CD4-positive, alpha-beta T cell (primary cell): ENCODE measurements at regions not wholly inside any gene's neighbourhood (a gene's known extent, or its start where the extent isn't known, plus 50 kb on each side); places are given as distances from the start of the nearest gene placed in this dataset.

Experiments used
- ATAC-seq: fragments of 200-7000 bp; cut with Tn5 transposase; one replicate; pipeline ENCODE4 v1.10.0; 2022; ENCODE audit warnings: mild to moderate bottlenecking; ENCODE audit not compliant: poor library complexity
- CTCF ChIA-PET: fragments of 350-600 bp; sonication (Branson Sonifier 250); formaldehyde crosslinking; loops from one replicate; lab custom pipeline; 2021; ENCODE audit warnings: antibody characterized with exemption, inconsistent platforms; lab: Charles Lee
- POLR2A ChIA-PET: fragments of 350-600 bp; sonication (Branson Sonifier 250); formaldehyde crosslinking; loops from one replicate; lab custom pipeline; 2021; ENCODE audit warnings: antibody characterized with exemption, inconsistent platforms; lab: Charles Lee
- DNase-seq, 14 experiments: peaks; one replicate each; pipeline ENCODE4 v3.0.0-alpha.2; 2013 to 2020; ENCODE audit warnings: mixed read lengths in 2 of 14
- H3K27ac ChIP-seq, 2 donors: one replicate each; pipeline versions ENCODE4 v1.5.1 to v1.7.0; 2013; ENCODE audit warnings: low read length in 2 of 2, low read depth in 1 of 2, mild to moderate bottlenecking in 1 of 2
- H3K27me3 ChIP-seq, 2 experiments: 1 replicate in 1 of 2; 2 replicates in 1 of 2; pipeline versions ENCODE4 v1.6.1 to v1.7.0; 2013; ENCODE audit warnings: low read length in 2 of 2, control low read depth in 1 of 2, mild to moderate bottlenecking in 1 of 2, moderate library complexity in 1 of 2; ENCODE audit not compliant: insufficient read depth in 2 of 2, control insufficient read depth in 1 of 2
- H3K36me3 ChIP-seq: one replicate; pipeline ENCODE4 v1.6.1; 2013; ENCODE audit warnings: low read length, control low read depth; ENCODE audit not compliant: insufficient read depth
- H3K4me1 ChIP-seq: one replicate; pipeline ENCODE4 v1.6.1; 2013; ENCODE audit warnings: low read length, control low read depth; ENCODE audit not compliant: insufficient read depth
- H3K4me3 ChIP-seq: one replicate; pipeline ENCODE4 v1.5.1; 2013; ENCODE audit warnings: mild to moderate bottlenecking, low read length, moderate library complexity
- H3K9me3 ChIP-seq, 2 experiments: 1 replicate in 1 of 2; 2 replicates in 1 of 2; pipeline versions ENCODE4 v1.6.1 to v1.7.0; 2013; ENCODE audit warnings: low read length in 2 of 2, mild to moderate bottlenecking in 2 of 2, control low read depth in 1 of 2, moderate library complexity in 1 of 2; ENCODE audit not compliant: control insufficient read depth in 1 of 2, insufficient read depth in 1 of 2
- H3K27ac Mint-ChIP-seq: one replicate; pipeline ENCODE4 v1.8.0; 2020; ENCODE audit warnings: mixed read lengths
- H3K27me3 Mint-ChIP-seq: one replicate; pipeline ENCODE4 v1.8.0; 2021; ENCODE audit warnings: mixed read lengths
- H3K36me3 Mint-ChIP-seq: one replicate; pipeline ENCODE4 v1.8.0; 2021; ENCODE audit warnings: low read depth, mixed read lengths
- H3K4me1 Mint-ChIP-seq: one replicate; pipeline ENCODE4 v1.8.0; 2021; ENCODE audit warnings: low read depth, mixed read lengths
- H3K4me3 Mint-ChIP-seq: one replicate; pipeline ENCODE4 v1.8.0; 2020; ENCODE audit warnings: mild to moderate bottlenecking, mixed read lengths
- H3K9me3 Mint-ChIP-seq: one replicate; pipeline ENCODE4 v1.8.0; 2020; ENCODE audit warnings: mixed read lengths
- intact Hi-C, 2 experiments: fragments of 100-400 bp; cut with DNase I in 1 of 2; cut with micrococcal nuclease in 1 of 2; formaldehyde crosslinking; loops; one replicate each; pipeline versions ENCODE4 v1.15.1 to v1.9.0; 2023 to 2025; cut with DNase I, micrococcal nuclease
- TF ChIP-seq, protein P1 (sequence below): fragments of 200-600 bp; IDR thresholded peaks from one replicate; pipeline ENCODE4 v1.8.0; 2022; ENCODE audit warnings: antibody characterized with exemption, mild to moderate bottlenecking

DNA sequence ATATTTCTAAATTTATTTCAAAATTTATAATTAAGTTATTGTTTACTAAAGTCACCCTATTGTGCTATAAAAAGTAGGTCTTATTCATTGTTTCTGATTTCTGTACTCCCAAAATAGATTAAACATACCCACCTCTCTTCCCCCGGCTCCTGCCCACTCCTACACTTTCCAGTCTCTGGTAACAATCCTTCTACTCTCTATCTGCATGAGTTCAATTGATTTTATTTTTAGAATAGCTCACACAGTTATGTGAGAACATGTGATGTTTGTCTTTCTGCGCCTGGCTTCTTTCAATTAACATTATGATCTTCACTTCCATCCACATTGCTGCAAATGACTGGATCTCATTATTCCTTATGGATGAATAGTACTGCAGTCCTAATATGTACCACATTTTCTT lies 269.3 kb downstream of the ACTRT1 start:
- no peak overlapping the region for H3K27ac ChIP-seq
- no peak overlapping the region for H3K27ac Mint-ChIP-seq
- no peaks in the 10 kb centered on the region for H3K36me3 ChIP-seq
- ATAC-seq (no peak), DNase-seq (no peak)
- H3K9me3 ChIP-seq: no peaks in the 10 kb centered on the region
- POLR2A ChIA-PET: no interaction called here
- H3K27me3 ChIP-seq: no peaks in the 10 kb centered on the region
- no peaks in the 10 kb centered on the region for H3K4me1 ChIP-seq
- H3K27me3 Mint-ChIP-seq: no peaks in the 10 kb centered on the region
- peaks cover 4% of the 10 kb centered on the region for H3K9me3 Mint-ChIP-seq
- no peak overlapping the region for H3K4me3 ChIP-seq
- no peaks in the 10 kb centered on the region for H3K4me1 Mint-ChIP-seq
- TF ChIP-seq, protein P1, sequence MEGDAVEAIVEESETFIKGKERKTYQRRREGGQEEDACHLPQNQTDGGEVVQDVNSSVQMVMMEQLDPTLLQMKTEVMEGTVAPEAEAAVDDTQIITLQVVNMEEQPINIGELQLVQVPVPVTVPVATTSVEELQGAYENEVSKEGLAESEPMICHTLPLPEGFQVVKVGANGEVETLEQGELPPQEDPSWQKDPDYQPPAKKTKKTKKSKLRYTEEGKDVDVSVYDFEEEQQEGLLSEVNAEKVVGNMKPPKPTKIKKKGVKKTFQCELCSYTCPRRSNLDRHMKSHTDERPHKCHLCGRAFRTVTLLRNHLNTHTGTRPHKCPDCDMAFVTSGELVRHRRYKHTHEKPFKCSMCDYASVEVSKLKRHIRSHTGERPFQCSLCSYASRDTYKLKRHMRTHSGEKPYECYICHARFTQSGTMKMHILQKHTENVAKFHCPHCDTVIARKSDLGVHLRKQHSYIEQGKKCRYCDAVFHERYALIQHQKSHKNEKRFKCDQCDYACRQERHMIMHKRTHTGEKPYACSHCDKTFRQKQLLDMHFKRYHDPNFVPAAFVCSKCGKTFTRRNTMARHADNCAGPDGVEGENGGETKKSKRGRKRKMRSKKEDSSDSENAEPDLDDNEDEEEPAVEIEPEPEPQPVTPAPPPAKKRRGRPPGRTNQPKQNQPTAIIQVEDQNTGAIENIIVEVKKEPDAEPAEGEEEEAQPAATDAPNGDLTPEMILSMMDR: no peak
- H3K36me3 Mint-ChIP-seq: no peaks in the 10 kb centered on the region
- CTCF ChIA-PET: no interaction called here
- no peak overlapping the region for H3K4me3 Mint-ChIP-seq
- intact Hi-C loops: no loop called here

DNA sequence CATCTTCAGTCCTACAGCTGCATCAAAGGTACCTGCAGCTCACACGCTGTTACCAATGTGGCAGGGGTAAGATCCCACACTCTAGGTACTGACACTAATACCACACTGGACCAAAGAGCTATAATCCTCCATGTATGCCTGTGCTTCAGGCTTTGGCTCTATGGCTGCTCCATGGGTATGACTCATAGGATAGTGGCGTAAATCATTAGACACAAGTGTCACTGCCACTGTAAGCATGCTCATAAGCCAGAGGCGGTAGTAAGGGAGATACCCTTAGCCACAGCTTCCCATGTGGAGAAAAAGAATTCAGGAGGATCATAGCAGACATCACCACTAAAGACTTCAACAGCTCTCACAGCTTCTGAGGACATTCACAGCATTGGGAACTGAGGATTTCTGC lies 287.5 kb downstream of the ACTRT1 start:
- Histone ChIP-seq H3K4me1 (no peaks in the 10 kb centered on the region), H3K27me3 (no peaks in the 10 kb centered on the region), H3K9me3 (no peaks in the 10 kb centered on the region), H3K36me3 (no peaks in the 10 kb centered on the region), H3K27ac (no peak overlapping the region), H3K4me3 (no peak overlapping the region)
- Mint-ChIP-seq H3K27me3 (no peaks in the 10 kb centered on the region), H3K27ac (no peak overlapping the region), H3K9me3 (no peaks in the 10 kb centered on the region), H3K4me1 (no peaks in the 10 kb centered on the region), H3K4me3 (no peak overlapping the region), H3K36me3 (no peaks in the 10 kb centered on the region)
- ChIA-PET POLR2A (no interaction called here), CTCF (no interaction called here)
- intact Hi-C loops: no loop called here
- no peak for DNase-seq
- ATAC-seq: no peak
- TF ChIP-seq, protein P1: no peak

DNA sequence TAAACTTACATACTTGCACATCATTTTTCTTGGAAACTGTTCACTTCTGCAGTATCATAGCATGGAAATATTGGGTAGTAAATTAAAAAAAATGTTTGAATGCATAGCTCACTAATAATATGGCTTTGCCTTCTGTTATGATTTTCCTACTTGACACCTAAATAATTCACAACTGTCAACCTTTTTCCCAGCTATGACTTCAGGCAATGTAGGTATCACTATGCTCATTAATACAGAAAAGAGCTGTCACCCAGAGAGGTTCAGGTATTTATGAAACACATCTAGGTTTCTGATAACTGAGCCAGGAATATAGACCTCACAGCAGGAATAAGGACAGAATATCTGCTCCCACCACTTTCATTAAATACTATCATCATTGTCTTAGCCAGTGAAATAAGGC lies 289.5 kb downstream of the ACTRT1 start:
- DNase-seq: no peak
- H3K4me3 Mint-ChIP-seq: no peak overlapping the region
- Histone ChIP-seq H3K9me3 (no peaks in the 10 kb centered on the region), H3K4me3 (no peak overlapping the region), H3K27ac (no peak overlapping the region), H3K27me3 (no peaks in the 10 kb centered on the region), H3K36me3 (no peaks in the 10 kb centered on the region), H3K4me1 (no peaks in the 10 kb centered on the region)
- TF ChIP-seq, protein P1: no peak
- H3K9me3 Mint-ChIP-seq: no peaks in the 10 kb centered on the region
- ChIA-PET POLR2A (no interaction called here), CTCF (no interaction called here)
- no peaks in the 10 kb centered on the region for H3K4me1 Mint-ChIP-seq
- ATAC-seq: no peak
- no peak overlapping the region for H3K27ac Mint-ChIP-seq
- no peaks in the 10 kb centered on the region for H3K36me3 Mint-ChIP-seq
- H3K27me3 Mint-ChIP-seq: no peaks in the 10 kb centered on the region
- intact Hi-C loops: no loop called here
